Neural crest cell (in vitro differentiated cells): ENCODE measurements at regions not wholly inside any gene's neighbourhood (a gene's known extent, or its start where the extent isn't known, plus 50 kb on each side); places are given as distances from the start of the nearest gene placed in this dataset.

Experiments
- DNase-seq: peaks from one replicate; pipeline ENCODE4 v3.0.0; 2021; ENCODE audit warnings: low read depth, mixed read lengths, low spot score
- H3K27ac Mint-ChIP-seq: one replicate; pipeline ENCODE4 v1.8.0; 2021; ENCODE audit warnings: mild to moderate bottlenecking, mixed read lengths; ENCODE audit not compliant: unreplicated experiment
- H3K27me3 Mint-ChIP-seq: 2 replicates; pipeline ENCODE4 v1.8.0; 2021; ENCODE audit warnings: low read depth, mild to moderate bottlenecking, mixed read lengths
- H3K36me3 Mint-ChIP-seq: 2 replicates; pipeline ENCODE4 v1.8.0; 2021; ENCODE audit warnings: low read depth, mild to moderate bottlenecking, mixed read lengths
- H3K4me1 Mint-ChIP-seq: 2 replicates; pipeline ENCODE4 v1.8.0; 2021; ENCODE audit warnings: mixed read lengths
- H3K4me3 Mint-ChIP-seq: one replicate; pipeline ENCODE4 v1.8.0; 2021; ENCODE audit warnings: mild to moderate bottlenecking, mixed read lengths
- H3K9me3 Mint-ChIP-seq: 2 replicates; pipeline ENCODE4 v1.8.0; 2021; ENCODE audit warnings: mixed read lengths
- CTCF ChIP-seq: fragments of 200-600 bp; sonication (generic); conservative IDR thresholded peaks from 2 replicates; pipeline ENCODE4 v1.5.0; 2021; ENCODE audit warnings: antibody characterized with exemption, mild to moderate bottlenecking

GRCh38 chr2:13652531-13653313 lies 936.0 kb downstream of the TRIB2 start:
- peaks cover 8% of the 10 kb centered on the region for H3K4me1 Mint-ChIP-seq
- peaks cover 6% of the 10 kb centered on the region for H3K36me3 Mint-ChIP-seq
- no peaks in the 10 kb centered on the region for H3K27me3 Mint-ChIP-seq
- H3K27ac Mint-ChIP-seq, result no peak overlapping the region
- peaks cover 12% of the 10 kb centered on the region for H3K9me3 Mint-ChIP-seq
- DNase-seq, result no peak
- no peak for TF ChIP-seq CTCF
- no peak overlapping the region for H3K4me3 Mint-ChIP-seq

- H3K36me3 Mint-ChIP-seq, result peaks cover 6% of the 10 kb centered on the region
- no peak overlapping the region for H3K4me3 Mint-ChIP-seq
- peaks cover 8% of the 10 kb centered on the region for H3K4me1 Mint-ChIP-seq
- no peak for DNase-seq
- no peaks in the 10 kb centered on the region for H3K27me3 Mint-ChIP-seq
- TF ChIP-seq CTCF, result no peak
- no peak overlapping the region for H3K27ac Mint-ChIP-seq
- peaks cover 12% of the 10 kb centered on the region for H3K9me3 Mint-ChIP-seq
These were observed 937.7 kb downstream of the TRIB2 start for GRCh38 chr2:13654416-13654815.

- no peak for TF ChIP-seq CTCF
- Mint-ChIP-seq H3K27ac (no peak overlapping the region), H3K9me3 (no peaks in the 10 kb centered on the region), H3K4me1 (no peaks in the 10 kb centered on the region), H3K4me3 (no peak overlapping the region), H3K27me3 (no peaks in the 10 kb centered on the region), H3K36me3 (no peaks in the 10 kb centered on the region)
- DNase-seq, result no peak
These were observed 943.5 kb downstream of the TRIB2 start for GRCh38 chr2:13660231-13660630.

GRCh38 chr2:13662055-13662454 lies 945.3 kb downstream of the TRIB2 start:
- H3K27me3 Mint-ChIP-seq, result no peaks in the 10 kb centered on the region
- no peaks in the 10 kb centered on the region for H3K4me1 Mint-ChIP-seq
- no peak overlapping the region for H3K4me3 Mint-ChIP-seq
- H3K9me3 Mint-ChIP-seq, result no peaks in the 10 kb centered on the region
- no peak for TF ChIP-seq CTCF
- H3K36me3 Mint-ChIP-seq, result no peaks in the 10 kb centered on the region
- no peak overlapping the region for H3K27ac Mint-ChIP-seq
- no peak for DNase-seq

GRCh38 chr2:13666582-13667414 lies 950.1 kb downstream of the TRIB2 start:
- H3K4me1 Mint-ChIP-seq, result no peaks in the 10 kb centered on the region
- H3K27me3 Mint-ChIP-seq, result no peaks in the 10 kb centered on the region
- H3K36me3 Mint-ChIP-seq, result no peaks in the 10 kb centered on the region
- DNase-seq, result no peak
- H3K9me3 Mint-ChIP-seq, result no peaks in the 10 kb centered on the region
- TF ChIP-seq CTCF, result no peak
- peak overlapping the region; percentile 27 for H3K27ac Mint-ChIP-seq
- H3K4me3 Mint-ChIP-seq, result no peak overlapping the region
